ENCODE measurements at regions not wholly inside any gene's neighbourhood (a gene's known extent, or its start where the extent isn't known, plus 50 kb on each side); places are given as distances from the start of the nearest gene placed in this dataset.

DNA sequence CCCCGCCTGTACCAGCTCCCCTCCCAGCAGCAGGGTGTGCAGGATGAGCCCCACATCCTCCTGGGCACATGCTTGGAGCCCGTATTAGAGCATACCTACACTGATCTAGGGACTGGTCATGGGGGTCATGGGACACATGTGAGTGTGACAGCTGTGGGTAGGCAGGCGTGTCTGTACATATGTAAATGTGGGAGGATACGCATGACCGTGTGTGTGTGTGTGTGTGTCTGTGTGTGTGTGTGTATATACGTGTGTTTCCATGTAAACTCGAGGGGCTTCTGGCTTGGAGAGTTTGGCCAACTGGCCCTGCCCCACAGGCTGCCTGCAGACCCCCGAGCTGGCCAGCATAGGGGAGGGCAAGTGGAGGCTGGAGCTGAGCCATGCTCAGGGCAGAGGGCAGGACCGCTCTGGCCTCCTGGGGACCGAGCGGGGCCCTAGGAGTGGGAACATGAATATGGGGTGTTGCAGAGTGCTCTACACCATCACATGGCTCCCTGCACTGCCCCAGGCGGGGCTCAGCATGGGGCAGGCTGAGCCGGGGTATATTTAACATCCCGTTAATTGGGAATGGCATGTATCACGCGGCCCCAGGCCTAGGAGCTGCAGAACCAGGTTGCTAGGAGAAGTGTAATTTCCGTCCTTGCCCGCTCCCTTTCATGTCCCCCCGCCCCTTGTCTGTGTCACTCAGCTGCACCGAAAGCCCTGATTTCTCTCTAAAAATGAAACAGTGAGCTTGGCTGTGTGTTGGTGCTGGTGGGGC lies 152.7 kb upstream of the PCBD1 start:
- DNase-seq (ENCODE audit: low read depth): no peak
- TF ChIP-seq, protein P1, sequence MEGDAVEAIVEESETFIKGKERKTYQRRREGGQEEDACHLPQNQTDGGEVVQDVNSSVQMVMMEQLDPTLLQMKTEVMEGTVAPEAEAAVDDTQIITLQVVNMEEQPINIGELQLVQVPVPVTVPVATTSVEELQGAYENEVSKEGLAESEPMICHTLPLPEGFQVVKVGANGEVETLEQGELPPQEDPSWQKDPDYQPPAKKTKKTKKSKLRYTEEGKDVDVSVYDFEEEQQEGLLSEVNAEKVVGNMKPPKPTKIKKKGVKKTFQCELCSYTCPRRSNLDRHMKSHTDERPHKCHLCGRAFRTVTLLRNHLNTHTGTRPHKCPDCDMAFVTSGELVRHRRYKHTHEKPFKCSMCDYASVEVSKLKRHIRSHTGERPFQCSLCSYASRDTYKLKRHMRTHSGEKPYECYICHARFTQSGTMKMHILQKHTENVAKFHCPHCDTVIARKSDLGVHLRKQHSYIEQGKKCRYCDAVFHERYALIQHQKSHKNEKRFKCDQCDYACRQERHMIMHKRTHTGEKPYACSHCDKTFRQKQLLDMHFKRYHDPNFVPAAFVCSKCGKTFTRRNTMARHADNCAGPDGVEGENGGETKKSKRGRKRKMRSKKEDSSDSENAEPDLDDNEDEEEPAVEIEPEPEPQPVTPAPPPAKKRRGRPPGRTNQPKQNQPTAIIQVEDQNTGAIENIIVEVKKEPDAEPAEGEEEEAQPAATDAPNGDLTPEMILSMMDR (conservative IDR thresholded peaks at IDR 0.05; ENCODE audit: low read depth, low read length): no peak
- H3K4me3 ChIP-seq (ENCODE audit: low read depth, low read length): no peak overlapping the region

DNA sequence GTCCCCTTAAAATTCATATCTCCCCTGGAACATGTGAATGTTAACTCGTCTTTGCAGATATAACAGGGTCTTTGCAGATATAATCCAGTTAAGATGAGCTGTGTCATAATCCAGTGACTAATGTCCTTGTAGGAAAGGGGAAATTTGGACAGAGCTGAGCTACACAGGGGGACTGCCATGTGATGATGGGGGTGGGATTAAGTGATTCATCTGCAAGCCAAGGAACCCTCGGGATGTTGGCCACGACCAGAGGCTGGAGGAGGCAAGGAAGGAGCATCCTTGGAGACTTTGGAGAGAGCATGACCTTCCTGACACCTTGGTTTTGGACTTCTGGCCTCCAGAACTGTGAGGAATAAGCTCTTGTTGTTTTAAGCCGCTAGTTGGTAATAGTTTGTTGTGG lies 153.9 kb upstream of the PCBD1 start:
- no peak overlapping the region for H3K4me3 ChIP-seq (ENCODE audit: low read depth, low read length)
- TF ChIP-seq, protein P1 (conservative IDR thresholded peaks at IDR 0.05; ENCODE audit: low read depth, low read length): no peak
- no peak for DNase-seq (ENCODE audit: low read depth)

DNA sequence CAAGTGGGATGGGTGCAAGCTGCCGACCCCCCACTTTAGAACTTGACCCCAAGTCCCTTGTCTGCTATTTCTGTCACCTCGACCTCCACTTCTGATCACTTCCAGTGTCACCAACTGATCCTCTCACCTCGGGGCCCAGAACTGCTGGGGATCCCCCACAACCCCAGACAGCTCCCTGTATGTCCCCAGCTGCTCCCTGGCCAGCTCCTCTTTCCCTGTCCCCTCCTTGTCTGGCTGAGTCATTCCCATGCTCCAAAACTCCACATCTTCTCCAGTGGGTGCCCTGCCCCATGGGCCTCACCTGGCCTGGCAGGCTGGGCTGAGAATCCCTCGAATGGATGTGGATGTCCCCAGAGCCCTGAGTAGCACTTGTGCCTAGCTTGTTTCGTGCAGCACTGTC lies 154.3 kb upstream of the PCBD1 start:
- no peak for DNase-seq (ENCODE audit: low read depth)
- TF ChIP-seq, protein P1 (conservative IDR thresholded peaks at IDR 0.05; ENCODE audit: low read depth, low read length): no peak
- no peak overlapping the region for H3K4me3 ChIP-seq (ENCODE audit: low read depth, low read length)

DNA sequence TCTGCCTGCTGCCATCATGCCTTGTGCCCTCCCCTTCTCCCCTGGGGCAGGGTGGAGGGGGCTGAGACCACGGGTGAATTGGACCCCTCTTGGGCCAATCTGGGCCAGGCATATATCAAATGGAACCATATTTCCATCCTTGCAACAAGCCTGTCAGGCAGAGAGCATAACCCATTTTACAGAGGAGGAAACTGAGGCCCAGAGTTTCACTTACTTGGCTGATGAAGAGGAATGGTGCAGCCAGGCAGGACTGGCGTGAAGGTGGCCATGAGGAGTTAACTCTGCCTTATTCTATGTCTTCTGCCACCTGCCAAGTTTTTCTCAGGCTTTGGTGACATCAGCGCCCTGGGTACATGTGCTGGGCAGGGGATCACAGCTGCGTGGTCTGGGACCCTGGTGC lies 155.5 kb upstream of the PCBD1 start:
- H3K4me3 ChIP-seq (ENCODE audit: low read depth, low read length): no peak overlapping the region
- TF ChIP-seq, protein P1 (conservative IDR thresholded peaks at IDR 0.05; ENCODE audit: low read depth, low read length): no peak
- DNase-seq (ENCODE audit: low read depth): no peak

DNA sequence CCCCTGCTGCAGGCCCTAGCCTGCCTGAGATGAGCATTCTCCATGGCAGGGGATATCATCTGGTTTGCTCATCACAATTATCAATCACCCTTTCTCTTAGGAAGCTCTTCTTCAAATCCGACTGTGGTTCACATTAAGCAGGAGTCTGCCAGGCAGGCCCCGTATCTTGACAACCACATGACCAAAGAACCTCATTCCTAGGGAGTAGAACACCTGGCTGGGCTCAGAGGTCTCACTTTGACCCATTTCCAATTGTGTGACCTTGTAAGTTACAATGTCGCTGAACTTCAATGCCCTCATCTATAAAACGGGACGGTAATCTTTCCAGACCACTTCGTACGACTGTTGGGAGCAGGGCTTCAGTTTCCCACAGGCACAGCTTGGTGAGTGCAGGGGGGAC lies 156.4 kb upstream of the PCBD1 start:
- TF ChIP-seq, protein P1 (conservative IDR thresholded peaks at IDR 0.05; ENCODE audit: low read depth, low read length): no peak
- H3K4me3 ChIP-seq (ENCODE audit: low read depth, low read length): no peak overlapping the region
- DNase-seq (ENCODE audit: low read depth): no peak

DNA sequence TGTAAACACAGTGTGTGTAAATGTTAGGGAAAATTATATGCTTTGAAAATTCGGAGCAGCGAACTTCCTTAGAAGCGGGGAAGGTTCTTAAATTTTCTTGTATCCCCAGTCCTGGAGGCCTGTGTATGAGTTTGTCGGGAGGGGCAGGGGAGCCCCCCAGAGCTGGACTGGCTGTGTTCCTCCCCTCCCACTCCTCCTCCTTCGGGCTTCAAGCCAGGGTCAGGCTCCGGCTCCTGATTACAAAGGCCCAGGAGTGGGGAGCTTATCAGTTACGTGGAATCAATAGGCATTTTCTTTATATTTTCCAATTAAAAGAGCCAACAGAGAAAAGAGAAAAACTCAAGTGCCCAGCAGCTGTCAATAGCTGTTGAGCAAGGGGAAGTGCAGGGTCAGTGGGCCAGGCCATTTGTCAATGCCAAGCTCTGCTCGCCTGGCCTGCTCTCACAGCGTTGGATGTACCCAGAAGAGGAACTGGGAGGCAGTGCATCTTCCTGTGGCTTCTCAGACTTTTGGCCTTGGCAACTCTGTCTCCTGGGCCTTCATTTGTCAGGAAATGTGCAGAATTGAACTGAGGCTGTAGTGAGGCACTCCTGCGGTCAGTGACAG lies 156.9 kb upstream of the PCBD1 start:
- H3K4me3 ChIP-seq (ENCODE audit: low read depth, low read length): no peak overlapping the region
- TF ChIP-seq, protein P1 (conservative IDR thresholded peaks at IDR 0.05; ENCODE audit: low read depth, low read length): no peak
- DNase-seq (ENCODE audit: low read depth): no peak

DNA sequence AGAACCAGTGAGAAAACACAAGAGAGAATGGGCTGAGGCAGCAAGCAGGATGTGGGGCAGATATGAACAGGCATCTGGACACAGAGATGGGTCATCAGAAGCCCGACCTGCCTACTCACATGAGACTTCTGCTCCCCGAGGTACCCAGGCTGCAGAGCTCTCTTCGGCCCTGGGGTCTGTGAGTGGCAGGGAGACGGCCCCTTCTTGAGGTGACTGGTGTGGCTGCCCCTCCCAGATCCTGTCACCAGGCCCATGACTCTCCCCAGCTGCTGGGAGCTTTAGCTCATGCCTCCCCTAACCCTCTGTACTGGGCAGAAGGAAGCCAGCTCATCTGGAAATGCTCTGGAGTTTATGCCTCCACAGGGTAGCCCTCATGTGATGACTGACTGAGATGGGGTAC lies 157.6 kb upstream of the PCBD1 start:
- DNase-seq (ENCODE audit: low read depth): no peak
- H3K4me3 ChIP-seq (ENCODE audit: low read depth, low read length): no peak overlapping the region
- TF ChIP-seq, protein P1 (conservative IDR thresholded peaks at IDR 0.05; ENCODE audit: low read depth, low read length): no peak
